GM12892 (cell line): ENCODE measurements at regions not wholly inside any gene's neighbourhood (a gene's known extent, or its start where the extent isn't known, plus 50 kb on each side); places are given as distances from the start of the nearest gene placed in this dataset.

Experiments
- POLR2A ChIP-seq: IDR thresholded peaks from 2 replicates; pipeline ENCODE4 v1.6.1; 2011; ENCODE audit warnings: low read depth, low read length, control low read depth
- POLR2AphosphoS5 ChIP-seq: IDR thresholded peaks from 2 replicates; pipeline ENCODE4 v1.6.1; 2011; ENCODE audit warnings: low read depth, low read length, control low read depth
- TAF1 ChIP-seq: IDR thresholded peaks from 2 replicates; pipeline ENCODE4 v1.6.1; 2011; ENCODE audit warnings: low read depth, mild to moderate bottlenecking, control low read depth, low read length, borderline replicate concordance

GRCh38 chr9:18136354-18136994 is 337.5 kb upstream of the ADAMTSL1 start:
- TF ChIP-seq POLR2AphosphoS5, result no peak
- no peak for TF ChIP-seq POLR2A
- TF ChIP-seq TAF1, result no peak
